Hippocampal formation (tissue), 2 donors: ENCODE measurements at regions not wholly inside any gene's neighbourhood (a gene's known extent, or its start where the extent isn't known, plus 50 kb on each side); places are given as distances from the start of the nearest gene placed in this dataset.

Source experiments
- DNase-seq, 2 donors: peaks; one replicate each; lab custom pipeline; 2025; lab: John Stamatoyannopoulos, UW

DNA sequence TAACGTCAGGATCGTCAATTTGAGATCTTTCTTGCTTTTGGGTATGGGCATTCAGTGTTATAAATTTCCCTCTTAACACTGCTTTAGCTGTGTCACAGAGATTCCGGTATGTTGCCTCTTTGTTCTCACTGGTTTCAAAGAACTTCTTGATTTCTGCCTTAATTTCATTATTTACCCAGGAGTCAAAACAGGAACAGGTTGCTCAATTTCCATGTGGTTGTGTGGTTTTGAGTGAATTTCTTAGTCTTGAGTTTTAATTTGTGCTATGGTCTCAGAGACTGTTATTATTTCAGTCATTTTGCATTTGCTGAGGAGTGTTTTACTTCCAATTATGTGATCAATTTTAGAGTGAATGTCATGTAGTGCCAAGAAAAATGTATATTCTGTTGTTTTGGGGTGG lies 153.1 kb downstream of the PCDH17 start:
- DNase-seq: no peak

GRCh38 chr13:57787058-57787791 lies 155.7 kb downstream of the PCDH17 start:
- no peak for DNase-seq

DNA sequence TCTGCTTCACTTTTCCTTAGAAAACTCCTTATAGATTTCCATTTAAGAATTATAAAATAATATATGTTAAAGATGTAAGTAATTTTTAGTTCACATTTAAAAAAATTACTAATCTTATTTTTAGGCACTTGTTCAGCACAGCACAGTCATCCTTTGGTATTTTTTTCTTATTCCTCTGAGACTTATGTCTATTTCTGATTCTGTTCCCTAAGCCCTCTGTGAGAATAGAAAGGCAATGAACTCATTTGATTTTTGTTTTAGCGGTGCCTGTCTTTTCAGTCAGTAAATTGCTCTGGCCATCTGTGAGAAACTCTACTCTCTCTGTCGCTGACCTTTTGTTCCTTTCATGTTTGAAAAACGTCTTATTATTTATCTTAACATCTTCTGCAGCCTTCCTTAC lies 168.1 kb downstream of the PCDH17 start:
- DNase-seq: no peak

GRCh38 chr13:57813651-57814050 lies 182.1 kb downstream of the PCDH17 start:
- no peak for DNase-seq

DNA sequence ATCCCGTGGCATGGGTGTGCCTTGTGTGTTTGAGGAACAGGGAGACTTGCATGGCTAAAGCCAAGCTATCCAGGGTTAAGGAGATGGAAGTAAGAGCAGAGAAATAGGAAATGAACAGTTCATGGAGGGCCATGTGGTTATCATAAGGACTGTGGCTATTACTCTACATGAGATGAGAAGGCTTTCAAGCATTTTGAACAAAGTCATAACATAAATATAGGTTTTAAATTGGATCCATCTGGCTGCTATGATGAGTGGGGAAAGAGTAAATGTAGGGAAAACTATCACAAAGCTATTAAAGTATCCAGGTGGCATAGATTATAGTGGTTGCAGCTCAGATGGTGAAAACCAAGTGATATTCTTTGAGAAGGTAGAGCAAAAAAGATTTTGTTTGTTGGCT lies 184.1 kb downstream of the PCDH17 start:
- DNase-seq: no peak

GRCh38 chr13:57820924-57821323 lies 189.4 kb downstream of the PCDH17 start:
- DNase-seq: no peak

- DNase-seq: no peak
These were observed 192.2 kb downstream of the PCDH17 start for GRCh38 chr13:57823704-57824103.

- no peak for DNase-seq
These were observed 192.6 kb downstream of the PCDH17 start for GRCh38 chr13:57824121-57824520.

DNA sequence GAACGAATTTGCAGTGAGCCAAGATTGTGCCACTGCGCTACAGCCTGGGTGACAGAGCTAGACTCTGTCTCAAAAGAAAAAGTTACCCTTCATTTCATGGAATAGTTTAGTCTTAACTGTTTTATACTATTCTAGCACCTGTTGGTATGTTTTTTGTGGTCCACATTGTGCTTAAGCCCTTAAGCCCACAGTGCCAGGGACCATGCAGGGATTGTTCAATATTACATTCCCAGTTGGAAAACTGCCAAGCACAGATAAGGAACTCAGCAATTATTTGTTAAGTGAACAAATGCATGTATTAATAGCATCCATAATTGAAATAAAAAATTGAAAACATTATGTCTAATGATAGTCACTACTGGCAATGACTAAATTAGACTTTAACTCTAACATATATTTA lies 193.5 kb downstream of the PCDH17 start:
- no peak for DNase-seq

DNA sequence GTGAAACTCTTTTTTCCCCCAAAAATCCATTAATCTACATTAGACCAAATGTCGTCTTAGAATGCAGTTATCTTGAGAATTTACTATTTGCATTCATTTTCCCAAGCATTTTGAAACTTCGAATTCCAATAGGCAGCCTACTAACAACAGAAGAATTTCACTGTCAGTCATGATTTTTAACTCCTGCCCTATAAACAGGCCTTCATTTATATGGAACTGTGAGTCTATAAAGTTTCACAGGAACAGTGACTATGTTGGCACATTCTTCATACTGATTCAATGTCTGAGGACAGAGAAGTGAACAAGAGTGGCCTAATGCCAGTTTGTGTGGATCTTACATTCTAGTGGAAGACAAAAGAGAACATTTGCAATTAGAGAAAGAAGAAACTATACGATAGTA lies 198.0 kb downstream of the PCDH17 start:
- DNase-seq: no peak

- no peak for DNase-seq
These were observed 200.6 kb downstream of the PCDH17 start for GRCh38 chr13:57832187-57832586.

GRCh38 chr13:57837801-57838200 lies 206.3 kb downstream of the PCDH17 start:
- DNase-seq: no peak

DNA sequence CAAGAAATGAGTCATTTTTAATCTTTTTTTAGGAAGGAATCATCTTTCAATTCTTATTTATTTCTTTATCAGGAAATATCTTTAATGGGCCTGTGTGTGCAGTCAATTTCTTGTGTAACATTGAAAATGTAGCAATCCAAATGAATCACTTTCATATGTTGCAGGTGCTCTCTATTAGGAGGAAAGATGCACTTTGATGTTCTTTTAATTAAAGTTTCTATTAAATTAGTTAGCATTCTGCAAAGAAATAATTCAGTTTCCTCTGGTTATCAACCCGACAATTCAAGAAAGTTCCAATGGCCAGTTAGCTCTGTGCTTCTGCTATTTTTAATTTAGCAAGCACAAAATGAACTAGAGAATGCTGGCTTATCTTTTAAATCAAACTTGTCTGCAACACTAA lies 212.0 kb downstream of the PCDH17 start:
- DNase-seq: no peak

DNA sequence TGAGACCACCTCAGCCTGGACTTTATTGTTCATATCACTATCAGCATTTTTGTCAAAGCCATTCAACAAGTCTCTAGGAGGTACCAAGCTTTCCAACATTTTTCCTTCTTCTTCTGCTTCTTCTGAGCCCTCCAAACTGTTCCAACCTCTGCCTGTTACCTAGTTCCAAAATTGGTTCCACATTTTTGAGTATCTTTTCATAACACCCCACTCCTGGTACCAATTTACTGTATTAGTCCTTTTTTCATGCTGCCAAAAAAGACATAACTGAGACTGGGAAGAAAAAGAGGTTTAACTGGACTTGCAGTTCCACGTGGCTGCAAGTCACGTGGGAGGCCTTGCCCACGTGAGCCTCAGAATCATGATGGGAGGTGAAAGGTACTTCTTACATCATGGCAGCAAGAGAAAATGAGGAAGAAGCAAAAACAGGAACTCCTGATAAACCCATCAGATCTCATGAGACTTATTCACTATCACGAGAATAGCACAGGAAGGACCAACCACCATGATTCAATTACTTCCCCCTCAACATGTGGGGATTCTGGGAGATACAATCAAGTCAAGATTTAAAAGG lies 215.1 kb downstream of the PCDH17 start:
- no peak for DNase-seq

DNA sequence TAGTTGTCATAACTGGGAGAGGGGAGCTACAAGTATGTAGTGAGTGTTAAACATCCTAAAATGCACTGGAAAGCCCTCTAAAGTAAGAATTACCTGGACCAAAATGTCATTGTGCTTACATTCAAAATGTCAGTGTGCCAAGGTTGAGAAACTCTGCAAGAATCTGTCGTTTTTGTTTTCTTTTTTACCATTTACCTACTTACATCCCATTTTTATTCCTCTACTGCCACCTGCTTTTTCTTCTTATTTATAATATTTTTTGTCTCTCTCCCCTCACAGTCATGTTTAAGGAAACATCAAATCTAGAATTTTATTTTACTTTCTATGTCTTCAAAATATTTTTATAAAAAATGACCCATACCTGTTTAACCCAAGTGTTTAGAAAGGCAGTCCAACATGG lies 226.4 kb downstream of the PCDH17 start:
- DNase-seq: peak in 1 of 2 donors; percentile 37

DNA sequence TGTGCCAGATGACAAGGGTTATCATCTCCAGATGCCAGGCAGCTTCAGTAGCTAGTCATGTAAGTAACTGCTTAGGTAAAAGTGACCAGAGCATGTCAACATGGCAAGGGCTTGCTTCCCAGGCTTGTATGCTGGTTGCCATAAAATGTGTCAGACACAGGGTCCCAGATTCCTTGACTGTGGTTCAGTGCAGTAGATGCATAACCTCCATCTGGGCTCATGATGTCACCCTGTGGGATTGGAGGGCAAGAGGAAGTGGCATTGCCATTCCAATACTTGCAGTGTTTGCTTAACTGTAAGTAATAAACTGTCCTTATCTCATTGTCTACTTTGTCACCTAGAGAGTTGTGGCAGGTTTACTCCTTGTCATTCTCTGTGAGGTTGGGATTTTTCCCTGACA lies 226.8 kb downstream of the PCDH17 start:
- no peak for DNase-seq

GRCh38 chr13:57862879-57863278 lies 231.3 kb downstream of the PCDH17 start:
- DNase-seq: no peak

DNA sequence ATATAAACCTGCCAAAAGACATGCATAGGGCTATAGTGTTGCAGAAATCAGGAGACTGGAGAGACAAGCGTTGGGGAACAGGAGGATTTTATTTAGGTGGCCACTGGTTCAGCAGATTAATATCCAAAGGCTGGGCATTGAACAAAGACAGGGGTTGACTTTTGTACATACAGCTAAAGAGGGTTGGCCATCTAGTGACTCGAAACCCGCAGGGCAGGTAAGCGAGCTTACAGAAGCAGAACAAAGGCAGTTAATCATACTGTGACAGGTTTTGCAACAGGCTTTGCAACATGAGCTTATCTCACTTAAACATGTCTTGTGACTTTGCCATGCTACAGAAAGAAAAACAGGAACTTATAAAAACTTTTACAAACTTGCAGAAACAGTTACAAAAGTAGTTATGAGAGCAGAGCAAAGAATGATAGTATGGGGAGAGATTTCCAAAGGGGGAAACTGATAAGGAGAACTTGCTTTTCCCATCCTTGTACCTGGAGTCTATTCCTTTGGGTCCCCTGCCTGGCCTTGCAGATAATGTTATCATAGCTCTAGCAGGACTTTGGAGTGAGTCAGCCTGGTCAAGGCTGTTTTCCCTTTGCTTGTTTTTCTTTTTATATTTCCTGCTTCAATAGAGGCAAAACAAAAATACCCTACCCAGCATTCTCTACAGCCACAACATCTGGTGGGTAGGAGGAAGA lies 234.2 kb downstream of the PCDH17 start:
- DNase-seq: no peak

DNA sequence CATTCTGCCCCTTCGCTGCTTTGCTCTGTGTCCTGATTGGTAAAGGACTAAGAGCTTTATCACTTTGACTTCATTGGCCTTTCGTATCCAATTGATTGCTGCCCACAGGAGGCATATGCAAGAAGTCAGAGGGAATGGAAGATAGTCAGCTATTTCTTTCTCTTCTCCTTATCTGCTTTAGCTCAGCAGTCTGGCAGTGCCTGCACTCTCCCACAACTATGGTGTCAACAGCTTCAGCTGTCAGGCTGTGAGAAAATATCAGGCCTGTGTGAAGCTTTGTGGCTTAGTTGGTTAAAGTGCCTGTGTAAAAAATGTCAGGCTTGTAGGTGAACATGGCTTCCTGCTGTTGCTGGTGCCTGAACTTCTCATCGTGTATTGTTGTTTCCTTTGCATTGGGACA lies 243.0 kb downstream of the PCDH17 start:
- DNase-seq: no peak

GRCh38 chr13:57877601-57878000 lies 246.1 kb downstream of the PCDH17 start:
- DNase-seq: no peak

DNA sequence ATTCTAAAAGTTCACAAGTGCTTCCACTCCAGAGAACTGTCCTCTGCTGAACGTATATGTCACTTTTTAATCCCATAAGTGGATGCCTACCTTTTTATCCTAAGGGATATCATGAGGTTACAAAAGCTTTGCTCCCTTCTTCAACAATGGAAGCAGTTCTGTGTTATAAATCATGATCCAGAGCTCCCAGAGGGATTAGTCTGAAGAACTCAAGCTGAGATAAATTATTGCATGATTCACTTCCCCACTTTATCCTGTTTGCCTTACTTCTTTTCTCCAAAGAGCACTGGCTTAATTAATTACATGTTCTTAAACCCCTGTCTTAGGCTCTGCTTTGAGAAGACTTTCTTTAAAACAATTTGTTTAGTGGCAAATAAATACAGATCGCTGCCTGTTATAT lies 246.7 kb downstream of the PCDH17 start:
- no peak for DNase-seq

GRCh38 chr13:57897225-57897624 lies 265.7 kb downstream of the PCDH17 start:
- DNase-seq: no peak

DNA sequence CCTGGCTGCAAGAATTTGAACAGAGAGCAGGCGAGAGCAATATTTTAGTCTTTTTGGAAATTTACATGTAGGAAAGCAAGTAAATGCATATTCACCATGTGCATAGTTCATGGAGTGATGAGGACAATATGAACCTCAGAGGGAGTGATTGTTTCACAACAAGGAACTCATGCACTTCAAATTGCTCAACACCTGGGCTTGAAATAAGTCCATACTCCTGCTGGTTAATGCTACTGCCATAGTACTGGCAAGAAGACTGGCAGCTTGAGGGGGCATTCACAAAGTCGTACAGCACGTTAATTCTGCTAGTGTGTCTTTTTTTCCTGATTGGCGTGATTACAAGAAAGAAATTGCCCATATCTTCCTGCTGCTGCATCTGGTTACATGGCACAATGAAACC lies 267.6 kb downstream of the PCDH17 start:
- no peak for DNase-seq
